IMR-90 (cell line): ENCODE measurements at regions not wholly inside any gene's neighbourhood (a gene's known extent, or its start where the extent isn't known, plus 50 kb on each side); places are given as distances from the start of the nearest gene placed in this dataset.

Source experiments
- ATAC-seq: fragments of 200-7000 bp; cut with Tn5 transposase; 2 replicates; pipeline ENCODE4 v1.9.1; 2020; ENCODE audit warnings: low read depth, mild to moderate bottlenecking, moderate library complexity
- BruUV-seq: library from RNA; stranded (reverse); fragments of 400-500 nt; replicated peaks from 2 replicates; lab custom pipeline; 2021; lab: Mats Ljungman, UMichigan
- CTCF ChIA-PET: fragments of 300-600 bp; formaldehyde crosslinking; extraction: SDS; loops from one replicate; lab custom pipeline; 2021; ENCODE audit warnings: antibody characterized with exemption; lab: Yijun Ruan, JAX
- POLR2A ChIA-PET: fragments of 300-600 bp; sonication (Branson Sonifier 250); formaldehyde crosslinking; loops from one replicate; lab custom pipeline; 2022; ENCODE audit warnings: antibody characterized with exemption; ENCODE audit not compliant: unreplicated experiment; lab: Charles Lee
- DNase-seq: peaks from one replicate; pipeline ENCODE4 v3.0.0; 2013
- H2AFZ ChIP-seq: replicated peaks from 2 replicates; pipeline ENCODE3; 2013; ENCODE audit warnings: low read length, mild to moderate bottlenecking; ENCODE audit not compliant: poor library complexity
- H2AK5ac ChIP-seq: 2 replicates; pipeline ENCODE4 v1.6.1; 2013; ENCODE audit warnings: low read depth, low read length, inconsistent platforms
- H2AK9ac ChIP-seq: replicated peaks from 2 replicates; pipeline ENCODE3; 2013; ENCODE audit warnings: mild to moderate bottlenecking, low read depth, low read length, moderate library complexity; ENCODE audit not compliant: poor library complexity
- H2BK120ac ChIP-seq: 2 replicates; pipeline ENCODE4 v1.6.1; 2013; ENCODE audit warnings: low read depth, low read length, inconsistent platforms
- H2BK15ac ChIP-seq: 3 replicates; pipeline ENCODE4 v1.6.1; 2013; ENCODE audit warnings: low read depth, low read length, inconsistent platforms
- H2BK20ac ChIP-seq: 2 replicates; pipeline ENCODE4 v1.6.1; 2013; ENCODE audit warnings: low read depth, mild to moderate bottlenecking, inconsistent platforms, low read length, moderate library complexity
- H2BK5ac ChIP-seq: 2 replicates; pipeline ENCODE4 v1.6.1; 2013; ENCODE audit warnings: mild to moderate bottlenecking, low read depth, low read length, inconsistent platforms; ENCODE audit not compliant: poor library complexity, severe bottlenecking
- H3K14ac ChIP-seq: replicated peaks from 2 replicates; pipeline ENCODE4 v1.6.1; 2013; ENCODE audit warnings: low read depth, low read length, inconsistent platforms
- H3K18ac ChIP-seq: 2 replicates; pipeline ENCODE4 v1.6.1; 2013; ENCODE audit warnings: low read depth, low read length, control low read depth
- H3K23ac ChIP-seq: 2 replicates; pipeline ENCODE4 v1.6.1; 2013; ENCODE audit warnings: low read depth, low read length, inconsistent platforms
- H3K27ac ChIP-seq: 2 replicates; pipeline ENCODE4 v1.5.1; 2013; ENCODE audit warnings: mild to moderate bottlenecking, control low read depth, low read length; ENCODE audit not compliant: insufficient read depth
- H3K27me3 ChIP-seq: 2 replicates; pipeline ENCODE4 v1.6.1; 2013; ENCODE audit warnings: low read length; ENCODE audit not compliant: control insufficient read depth, insufficient read depth
- H3K36me3 ChIP-seq: 2 replicates; pipeline ENCODE4 v1.6.1; 2013; ENCODE audit warnings: low read length, mixed read lengths; ENCODE audit not compliant: control insufficient read depth, insufficient read depth
- H3K4ac ChIP-seq: 2 replicates; pipeline ENCODE4 v1.6.1; 2013; ENCODE audit warnings: low read depth, low read length, inconsistent platforms
- H3K4me1 ChIP-seq: 2 replicates; pipeline ENCODE4 v1.6.1; 2013; ENCODE audit warnings: low read length, mixed read lengths; ENCODE audit not compliant: control insufficient read depth, insufficient read depth
- H3K4me2 ChIP-seq: 2 replicates; pipeline ENCODE4 v1.6.1; 2013; ENCODE audit warnings: low read depth, mild to moderate bottlenecking, control low read depth, low read length, moderate library complexity
- H3K4me3 ChIP-seq: 2 replicates; pipeline ENCODE4 v1.5.1; 2013; ENCODE audit warnings: low read depth, mild to moderate bottlenecking, control low read depth, low read length, moderate library complexity; ENCODE audit not compliant: insufficient read depth
- H3K56ac ChIP-seq: 2 replicates; pipeline ENCODE4 v1.6.1; 2013; ENCODE audit warnings: low read length, inconsistent platforms; ENCODE audit not compliant: insufficient read depth; ENCODE audit errors: extremely low read depth
- H3K79me1 ChIP-seq, 2 experiments: 2 replicates each; pipeline ENCODE4 v1.6.1; 2013; ENCODE audit warnings: low read length in 2 of 2, inconsistent platforms in 1 of 2, low read depth in 1 of 2
- H3K9ac ChIP-seq: 2 replicates; pipeline ENCODE4 v1.6.1; 2013; ENCODE audit warnings: low read depth, low read length, control low read depth
- H3K9me1 ChIP-seq: 2 replicates; pipeline ENCODE4 v1.6.1; 2013; ENCODE audit warnings: low read length, inconsistent platforms; ENCODE audit not compliant: insufficient read depth
- H3K9me3 ChIP-seq: 2 replicates; pipeline ENCODE4 v1.6.1; 2013; ENCODE audit warnings: low read length; ENCODE audit not compliant: control insufficient read depth, insufficient read depth
- H4K20me1 ChIP-seq: 2 replicates; pipeline ENCODE4 v1.6.1; 2013; ENCODE audit warnings: low read length, inconsistent platforms; ENCODE audit not compliant: insufficient read depth
- H4K5ac ChIP-seq: 2 replicates; pipeline ENCODE4 v1.6.1; 2013; ENCODE audit warnings: mild to moderate bottlenecking, low read depth, low read length, control low read depth
- H4K8ac ChIP-seq, 2 experiments: 2 replicates each; pipeline ENCODE4 v1.6.1; 2013; ENCODE audit warnings: low read depth in 2 of 2, low read length in 2 of 2, control low read depth in 1 of 2, inconsistent platforms in 1 of 2
- H4K91ac ChIP-seq: 2 replicates; pipeline ENCODE4 v1.6.1; 2013; ENCODE audit warnings: low read depth, low read length, inconsistent platforms; ENCODE audit not compliant: insufficient read depth
- CEBPB ChIP-seq: IDR thresholded peaks from 2 replicates; pipeline ENCODE4 v1.6.1; 2012; ENCODE audit warnings: low read depth, low read length, improper control_type of control experiment
- CHD1 ChIP-seq: IDR thresholded peaks from 2 replicates; pipeline ENCODE4 v1.6.1; 2012; ENCODE audit warnings: low read depth, low read length, improper control_type of control experiment
- ELK1 ChIP-seq: fragments of 150-350 bp; IDR thresholded peaks from 2 replicates; pipeline ENCODE4 v1.6.1; 2016; ENCODE audit warnings: low read depth, mild to moderate bottlenecking, low read length, moderate library complexity, borderline replicate concordance
- MAFK ChIP-seq: IDR thresholded peaks from 2 replicates; pipeline ENCODE4 v1.6.1; 2012; ENCODE audit warnings: low read depth, low read length, improper control_type of control experiment
- MAZ ChIP-seq: IDR thresholded peaks from 2 replicates; pipeline ENCODE4 v1.6.1; 2012; ENCODE audit warnings: low read depth, mild to moderate bottlenecking, low read length, improper control_type of control experiment, moderate library complexity, borderline replicate concordance
- MXI1 ChIP-seq: IDR thresholded peaks from 2 replicates; pipeline ENCODE4 v1.6.1; 2012; ENCODE audit warnings: low read depth, mild to moderate bottlenecking, low read length, moderate library complexity, borderline replicate concordance
- NFE2L2 ChIP-seq: fragments of 150-350 bp; IDR thresholded peaks from 2 replicates; pipeline ENCODE4 v1.6.1; 2016; ENCODE audit warnings: low read depth, mild to moderate bottlenecking, low read length
- RCOR1 ChIP-seq: IDR thresholded peaks from 2 replicates; pipeline ENCODE4 v1.6.1; 2012; ENCODE audit warnings: mild to moderate bottlenecking, low read length, improper control_type of control experiment; ENCODE audit not compliant: insufficient replicate concordance
- RFX5 ChIP-seq: IDR thresholded peaks from 2 replicates; pipeline ENCODE4 v1.8.0; 2012; ENCODE audit warnings: low read depth, mild to moderate bottlenecking, low read length, moderate library complexity
- SMC3 ChIP-seq: fragments of 150-350 bp; IDR thresholded peaks from 2 replicates; pipeline ENCODE4 v1.6.1; 2016; ENCODE audit warnings: low read depth, mild to moderate bottlenecking, antibody characterized with exemption, low read length, moderate library complexity
- USF2 ChIP-seq: fragments of 150-350 bp; IDR thresholded peaks from 2 replicates; pipeline ENCODE4 v1.6.1; 2017; ENCODE audit warnings: mild to moderate bottlenecking, antibody characterized with exemption, low read length, low read depth
- WGBS, 2 experiments: methylation state at CpG; one replicate each; pipeline versions ENCODE4 v1.1.5 to v1.1.7; 2013; ENCODE audit warnings: missing lambda C conversion rate in 2 of 2; ENCODE audit not compliant: insufficient read length in 1 of 2; ENCODE audit errors: extremely low coverage in 2 of 2; 5-methylcytosine and 5-hydroxymethylcytosine counted together
- dilution Hi-C: fragments of 300-500 bp; cut with HindIII; formaldehyde crosslinking; loops from one replicate; pipeline ENCODE4 v1.14.3; 2018; ENCODE audit warnings: low sequenced_read_pairs; ENCODE audit not compliant: unreplicated experiment
- in situ Hi-C: fragments of 300-500 bp; cut with MboI; formaldehyde crosslinking; loops from 3 replicates; pipeline ENCODE4 v1.14.3; 2019; ENCODE audit warnings: low sequenced_read_pairs, inconsistent platforms, mixed read lengths
- intact Hi-C: fragments of 100-400 bp; cut with micrococcal nuclease; formaldehyde crosslinking; loops from 2 replicates; pipeline ENCODE4 v1.10.0; 2022
- TF ChIP-seq, protein P1 (sequence below): conservative IDR thresholded peaks from 2 replicates; pipeline ENCODE4 v1.5.1; 2012; ENCODE audit warnings: mild to moderate bottlenecking, low read depth, low read length, improper control_type of control experiment

DNA sequence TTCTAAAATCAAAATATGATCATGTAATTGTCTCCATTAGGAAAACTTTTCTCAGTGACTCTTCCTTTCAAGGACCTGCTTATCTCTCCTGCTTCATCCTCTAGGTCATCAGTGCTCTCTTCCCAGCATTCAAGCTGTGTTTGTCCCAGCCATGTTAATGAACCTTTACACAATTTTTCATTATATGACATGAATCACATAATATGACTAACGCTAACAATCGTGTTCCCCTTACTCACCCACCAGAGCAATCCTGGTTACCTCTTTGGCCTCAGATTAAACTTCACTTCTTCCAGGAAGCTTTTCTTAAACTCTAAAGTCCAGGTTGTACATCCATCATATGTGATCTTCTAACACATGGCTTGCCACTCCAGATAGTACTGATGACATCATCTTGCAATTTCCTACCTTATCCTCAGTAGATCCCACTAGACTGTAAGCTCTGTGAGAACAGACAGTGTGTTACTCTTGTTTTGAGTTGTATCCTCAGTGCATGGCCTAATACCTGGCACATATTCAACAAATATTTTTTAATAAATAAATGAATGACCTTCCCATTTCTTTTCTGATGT, 882.9 kb upstream of the ZEB2 start:
- Histone ChIP-seq H3K79me1 (no peaks in the 10 kb centered on the region), H2BK120ac (no peak overlapping the region), H4K8ac (no peak overlapping the region), H4K20me1 (no peaks in the 10 kb centered on the region), H3K4me1 (peaks cover 2% of the 10 kb centered on the region; the same call in 1 of the 2 replicates), H3K9me3 (no peaks in the 10 kb centered on the region), H3K56ac (no peak overlapping the region), H3K36me3 (no peaks in the 10 kb centered on the region), H3K27ac (no peak overlapping the region), H2AK5ac (no peak overlapping the region), H4K91ac (no peak overlapping the region), H2BK20ac (no peak overlapping the region), H3K23ac (no peak overlapping the region), H2AK9ac (no peak overlapping the region), H2BK15ac (no peak overlapping the region), H3K14ac (no peak overlapping the region), H3K4me3 (no peak overlapping the region), H2AFZ (no peak overlapping the region), H2BK5ac (no peak overlapping the region), H3K4me2 (no peak overlapping the region), H3K9me1 (no peaks in the 10 kb centered on the region), H3K18ac (no peak overlapping the region), H3K9ac (no peak overlapping the region), H3K27me3 (no peaks in the 10 kb centered on the region), H3K4ac (no peak overlapping the region), H4K5ac (no peak overlapping the region)
- TF ChIP-seq MAZ: no peak
- no peak for TF ChIP-seq MXI1
- TF ChIP-seq CHD1: no peak
- no peak for TF ChIP-seq MAFK
- TF ChIP-seq RCOR1: no peak
- no peak for TF ChIP-seq RFX5
- no peak for TF ChIP-seq USF2
- TF ChIP-seq ELK1: no peak
- TF ChIP-seq, protein P1, sequence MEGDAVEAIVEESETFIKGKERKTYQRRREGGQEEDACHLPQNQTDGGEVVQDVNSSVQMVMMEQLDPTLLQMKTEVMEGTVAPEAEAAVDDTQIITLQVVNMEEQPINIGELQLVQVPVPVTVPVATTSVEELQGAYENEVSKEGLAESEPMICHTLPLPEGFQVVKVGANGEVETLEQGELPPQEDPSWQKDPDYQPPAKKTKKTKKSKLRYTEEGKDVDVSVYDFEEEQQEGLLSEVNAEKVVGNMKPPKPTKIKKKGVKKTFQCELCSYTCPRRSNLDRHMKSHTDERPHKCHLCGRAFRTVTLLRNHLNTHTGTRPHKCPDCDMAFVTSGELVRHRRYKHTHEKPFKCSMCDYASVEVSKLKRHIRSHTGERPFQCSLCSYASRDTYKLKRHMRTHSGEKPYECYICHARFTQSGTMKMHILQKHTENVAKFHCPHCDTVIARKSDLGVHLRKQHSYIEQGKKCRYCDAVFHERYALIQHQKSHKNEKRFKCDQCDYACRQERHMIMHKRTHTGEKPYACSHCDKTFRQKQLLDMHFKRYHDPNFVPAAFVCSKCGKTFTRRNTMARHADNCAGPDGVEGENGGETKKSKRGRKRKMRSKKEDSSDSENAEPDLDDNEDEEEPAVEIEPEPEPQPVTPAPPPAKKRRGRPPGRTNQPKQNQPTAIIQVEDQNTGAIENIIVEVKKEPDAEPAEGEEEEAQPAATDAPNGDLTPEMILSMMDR: no peak
- TF ChIP-seq NFE2L2: no peak
- TF ChIP-seq CEBPB: no peak
- no peak for TF ChIP-seq SMC3
- BruUV-seq: no TSS peak
- intact Hi-C loops (no loop called here), in situ Hi-C loops (no loop called here), dilution Hi-C loops (no loop called here)
- 60% methylated on average over 2 of the region's 2 CpGs; no CpG with 5 or more reads in 1 of the 2 experiments for WGBS, 2 experiments
- ChIA-PET CTCF (no interaction called here), POLR2A (no interaction called here)
- DNase-seq (peak; percentile 8), ATAC-seq (no peak)
